GM23338 (cell line): ENCODE measurements at regions not wholly inside any gene's neighbourhood (a gene's known extent, or its start where the extent isn't known, plus 50 kb on each side); places are given as distances from the start of the nearest gene placed in this dataset.

Experiments
- CTCF ChIP-seq, 2 experiments: fragments of 200-600 bp in 1 of 2; sonication (generic) in 1 of 2; conservative IDR thresholded peaks; 2 replicates each; pipeline versions ENCODE4 v1.5.1 to v1.6.1; 2016 to 2017; ENCODE audit warnings: antibody characterized with exemption in 2 of 2, low read depth in 2 of 2, mild to moderate bottlenecking in 2 of 2, moderate library complexity in 1 of 2
- EZH2 ChIP-seq: fragments of 200-600 bp; sonication (generic); IDR thresholded peaks from one replicate; pipeline ENCODE4 v1.8.0; 2017; ENCODE audit warnings: antibody characterized with exemption, mild to moderate bottlenecking, low read depth; ENCODE audit not compliant: unreplicated experiment
- EZH2phosphoT487 ChIP-seq: fragments of 200-600 bp; sonication (generic); IDR thresholded peaks from one replicate; pipeline ENCODE4 v1.8.1; 2018; ENCODE audit warnings: antibody characterized with exemption; ENCODE audit not compliant: unreplicated experiment
- REST ChIP-seq: IDR thresholded peaks from one replicate; pipeline ENCODE4 v1.6.1; 2018; ENCODE audit warnings: antibody characterized with exemption; ENCODE audit not compliant: unreplicated experiment

- TF ChIP-seq CTCF (conservative IDR thresholded peaks at IDR 0.05; ENCODE audit: low read depth in 2 of 2) (no peak), EZH2 (no peak), EZH2phosphoT487 (no peak), REST (no peak)
Measured at GRCh38 chr6:8527818-8528217, 92.5 kb upstream of the SLC35B3 start.
